ENCODE measurements at regions not wholly inside any gene's neighbourhood (a gene's known extent, or its start where the extent isn't known, plus 50 kb on each side); places are given as distances from the start of the nearest gene placed in this dataset.

DNA sequence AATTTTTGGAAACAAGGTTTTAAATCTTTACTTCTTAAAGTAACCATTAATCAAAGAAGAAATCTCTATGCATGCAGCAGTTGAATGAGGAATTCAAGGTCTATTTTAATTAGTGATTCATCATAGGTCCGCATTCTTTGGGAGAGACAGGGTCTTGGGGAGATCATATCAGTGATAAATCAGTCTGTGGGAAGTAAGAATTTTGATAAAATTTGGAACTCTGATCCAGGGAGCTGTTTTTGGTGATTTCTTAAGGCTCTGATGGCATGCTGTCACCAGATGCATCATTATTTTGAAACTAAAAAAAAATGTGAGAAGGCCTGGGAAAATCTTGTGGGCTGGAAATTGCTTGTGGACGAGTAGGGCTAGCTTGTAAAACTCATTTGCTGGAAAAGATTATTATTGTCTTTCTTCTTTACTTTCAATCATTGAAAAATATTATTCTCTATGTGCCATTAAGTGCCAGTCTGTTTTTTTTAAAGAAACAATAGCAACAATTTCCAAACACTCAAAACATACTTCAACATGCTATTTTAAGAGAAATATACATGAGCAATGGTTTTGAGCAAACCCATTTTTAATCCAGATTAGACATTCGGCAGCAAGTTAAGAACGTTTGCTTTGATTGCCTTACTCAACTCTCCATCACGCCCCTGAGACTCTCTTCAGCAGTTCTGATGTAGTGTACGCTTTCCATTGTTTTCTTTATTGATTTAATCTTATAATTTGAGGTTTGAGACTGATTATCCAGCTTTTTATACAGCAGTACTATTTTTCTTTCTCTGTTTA lies 62.6 kb downstream of the ZBTB18 start:
- TF ChIP-seq, protein P1, sequence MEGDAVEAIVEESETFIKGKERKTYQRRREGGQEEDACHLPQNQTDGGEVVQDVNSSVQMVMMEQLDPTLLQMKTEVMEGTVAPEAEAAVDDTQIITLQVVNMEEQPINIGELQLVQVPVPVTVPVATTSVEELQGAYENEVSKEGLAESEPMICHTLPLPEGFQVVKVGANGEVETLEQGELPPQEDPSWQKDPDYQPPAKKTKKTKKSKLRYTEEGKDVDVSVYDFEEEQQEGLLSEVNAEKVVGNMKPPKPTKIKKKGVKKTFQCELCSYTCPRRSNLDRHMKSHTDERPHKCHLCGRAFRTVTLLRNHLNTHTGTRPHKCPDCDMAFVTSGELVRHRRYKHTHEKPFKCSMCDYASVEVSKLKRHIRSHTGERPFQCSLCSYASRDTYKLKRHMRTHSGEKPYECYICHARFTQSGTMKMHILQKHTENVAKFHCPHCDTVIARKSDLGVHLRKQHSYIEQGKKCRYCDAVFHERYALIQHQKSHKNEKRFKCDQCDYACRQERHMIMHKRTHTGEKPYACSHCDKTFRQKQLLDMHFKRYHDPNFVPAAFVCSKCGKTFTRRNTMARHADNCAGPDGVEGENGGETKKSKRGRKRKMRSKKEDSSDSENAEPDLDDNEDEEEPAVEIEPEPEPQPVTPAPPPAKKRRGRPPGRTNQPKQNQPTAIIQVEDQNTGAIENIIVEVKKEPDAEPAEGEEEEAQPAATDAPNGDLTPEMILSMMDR (conservative IDR thresholded peaks at IDR 0.05), result no peak
- TF ChIP-seq EZH2 (IDR thresholded peaks at IDR 0.05; ENCODE audit: low read depth), result no peak

Data from PC-9 (cell line).